IMR-90 (cell line): ENCODE measurements at regions not wholly inside any gene's neighbourhood (a gene's known extent, or its start where the extent isn't known, plus 50 kb on each side); places are given as distances from the start of the nearest gene placed in this dataset.
"Not testable (repeated sequence)": the region's sequence is repeated elsewhere in the genome, so short reads cannot be mapped to it uniquely, and the experiment has no call there.

Experiments used
- CEBPB ChIP-seq: IDR thresholded peaks from 2 replicates; pipeline ENCODE4 v1.6.1; 2012; ENCODE audit warnings: low read depth, low read length, improper control_type of control experiment
- CTCF ChIP-seq: conservative IDR thresholded peaks from 2 replicates; pipeline ENCODE4 v1.5.1; 2012; ENCODE audit warnings: mild to moderate bottlenecking, low read depth, low read length, improper control_type of control experiment
- ELK1 ChIP-seq: fragments of 150-350 bp; IDR thresholded peaks from 2 replicates; pipeline ENCODE4 v1.6.1; 2016; ENCODE audit warnings: low read depth, mild to moderate bottlenecking, low read length, moderate library complexity, borderline replicate concordance
- MAFK ChIP-seq: IDR thresholded peaks from 2 replicates; pipeline ENCODE4 v1.6.1; 2012; ENCODE audit warnings: low read depth, low read length, improper control_type of control experiment
- POLR2A ChIP-seq: IDR thresholded peaks from 2 replicates; pipeline ENCODE4 v1.6.1; 2012; ENCODE audit warnings: mild to moderate bottlenecking, low read depth, low read length
- RCOR1 ChIP-seq: IDR thresholded peaks from 2 replicates; pipeline ENCODE4 v1.6.1; 2012; ENCODE audit warnings: mild to moderate bottlenecking, low read length, improper control_type of control experiment; ENCODE audit not compliant: insufficient replicate concordance
- SMC3 ChIP-seq: fragments of 150-350 bp; IDR thresholded peaks from 2 replicates; pipeline ENCODE4 v1.6.1; 2016; ENCODE audit warnings: low read depth, mild to moderate bottlenecking, antibody characterized with exemption, low read length, moderate library complexity

GRCh38 chr6:71097264-71097663 lies 140.4 kb upstream of the B3GAT2 start:
- TF ChIP-seq MAFK, CTCF, SMC3, POLR2A, ELK1, RCOR1, CEBPB: not testable (repeated sequence)
